ENCODE measurements at regions not wholly inside any gene's neighbourhood (a gene's known extent, or its start where the extent isn't known, plus 50 kb on each side); places are given as distances from the start of the nearest gene placed in this dataset.
"Not testable (repeated sequence)": the region's sequence is repeated elsewhere in the genome, so short reads cannot be mapped to it uniquely, and the experiment has no call there.

DNA sequence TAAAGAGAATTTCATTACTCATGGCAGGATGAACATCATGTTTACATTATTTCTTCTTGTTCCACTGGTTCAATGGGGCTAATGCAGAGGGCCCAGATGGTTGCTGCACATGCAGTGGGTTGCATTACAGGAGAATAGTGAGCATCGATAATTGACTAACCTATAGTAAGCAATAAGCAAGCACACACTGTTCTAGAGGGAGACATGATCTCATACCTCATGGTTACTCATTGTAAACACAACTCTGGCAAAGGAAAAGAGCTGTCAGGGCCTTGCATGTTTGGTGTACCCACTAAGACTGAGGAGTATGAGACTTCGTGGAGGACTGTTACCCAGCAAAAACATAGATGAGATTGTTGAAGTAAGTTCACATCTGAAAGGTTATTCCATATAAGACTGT lies 885.6 kb upstream of the VRK2 start:
- no peak for DNase-seq (ENCODE audit: low read depth)

DNA sequence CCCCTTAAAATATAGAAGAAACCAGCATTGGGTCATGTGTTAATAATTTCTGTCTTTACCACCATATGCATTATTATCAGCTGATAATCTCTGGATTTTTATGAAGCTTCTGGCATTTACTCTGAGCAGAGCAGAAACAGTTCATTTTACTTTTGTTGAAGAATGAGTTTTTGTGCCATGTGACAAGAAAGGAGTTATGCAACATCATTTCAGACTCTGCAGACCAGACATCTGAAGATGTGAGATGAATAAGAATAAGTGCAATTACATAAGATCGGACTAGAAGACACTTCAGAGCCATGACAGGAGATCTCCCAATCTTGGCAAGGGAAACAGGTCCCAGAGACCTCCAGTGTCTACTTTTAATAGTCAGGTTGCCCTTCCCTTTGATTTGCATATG lies 869.4 kb upstream of the VRK2 start:
- DNase-seq (ENCODE audit: low read depth) = no peak

DNA sequence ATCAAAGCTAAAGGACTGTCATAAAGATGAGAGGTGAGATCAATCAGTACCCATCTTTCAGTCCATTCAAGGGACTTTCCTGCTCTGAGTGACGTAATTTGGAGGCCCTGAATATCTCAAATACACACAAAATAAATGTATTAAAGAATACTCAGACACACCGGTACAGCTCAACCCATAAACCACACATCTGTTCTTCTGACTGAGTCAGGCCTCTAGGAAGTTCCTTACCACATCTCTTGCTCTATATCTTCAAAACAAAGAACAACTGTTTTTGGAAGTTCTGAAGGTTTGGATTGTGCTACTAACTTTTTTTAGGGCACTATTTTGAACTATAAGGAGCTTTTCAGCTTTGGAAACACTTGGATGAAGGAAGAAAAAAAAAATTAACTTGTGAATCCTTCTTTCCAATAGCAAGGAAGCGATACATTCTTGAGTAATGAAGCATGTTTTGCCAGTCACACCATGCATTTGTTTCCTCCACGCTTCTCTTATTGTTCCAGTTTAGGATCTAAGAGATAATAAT lies 866.5 kb upstream of the VRK2 start:
- no peak for DNase-seq (ENCODE audit: low read depth)

DNA sequence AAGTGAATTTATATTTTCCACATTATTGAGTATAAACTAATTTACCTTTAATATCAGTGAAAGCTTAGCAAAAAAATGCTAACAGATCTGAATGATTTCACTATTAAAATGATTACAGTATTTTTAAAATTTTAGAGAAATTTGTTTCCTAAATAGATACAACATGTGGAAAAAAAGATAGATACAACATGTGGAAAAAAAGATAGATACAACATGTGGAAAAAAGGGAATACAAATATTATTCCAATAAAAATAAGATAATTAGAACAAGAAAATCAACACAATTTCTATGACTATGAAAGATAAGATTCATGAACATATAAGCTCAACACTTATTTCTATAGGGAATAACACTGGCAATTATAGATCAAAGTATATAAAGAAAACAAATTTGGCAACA lies 865.9 kb upstream of the VRK2 start:
- no peak for DNase-seq (ENCODE audit: low read depth)

DNA sequence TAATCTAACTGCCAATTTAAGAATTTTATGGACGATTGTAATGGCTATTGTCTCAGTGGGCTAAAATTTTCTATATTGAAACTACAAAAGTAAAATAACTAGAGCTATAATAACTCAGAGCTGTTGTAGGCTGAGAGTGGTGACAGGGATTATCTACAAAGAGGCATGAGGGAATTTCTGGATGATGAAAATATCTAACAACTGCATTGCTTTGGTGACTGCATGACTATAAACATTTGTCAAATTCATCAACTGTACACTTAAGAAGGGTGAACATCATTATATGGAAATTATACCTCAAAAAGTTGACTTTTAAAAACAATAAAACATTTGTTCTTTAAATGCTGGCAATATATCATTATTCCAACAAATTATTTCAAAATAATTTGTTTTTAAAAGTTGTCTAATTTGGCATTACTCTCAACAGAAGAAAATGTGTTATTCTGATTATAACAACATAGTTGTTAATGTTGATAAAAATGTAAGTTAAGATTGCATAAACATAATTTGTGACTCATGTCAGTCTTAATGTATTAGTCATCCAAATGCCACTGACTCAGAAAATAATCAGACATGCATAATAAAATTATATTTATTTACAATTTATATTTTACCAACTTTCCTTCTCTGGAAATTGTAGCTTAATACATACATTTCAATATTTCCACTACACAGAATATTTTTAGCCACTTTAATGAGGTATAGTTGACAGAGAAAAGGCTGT lies 865.1 kb upstream of the VRK2 start:
- no peak for DNase-seq (ENCODE audit: low read depth)

GRCh38 chr2:57182916-57183315 lies 863.7 kb upstream of the VRK2 start:
- no peak for DNase-seq (ENCODE audit: low read depth)

DNA sequence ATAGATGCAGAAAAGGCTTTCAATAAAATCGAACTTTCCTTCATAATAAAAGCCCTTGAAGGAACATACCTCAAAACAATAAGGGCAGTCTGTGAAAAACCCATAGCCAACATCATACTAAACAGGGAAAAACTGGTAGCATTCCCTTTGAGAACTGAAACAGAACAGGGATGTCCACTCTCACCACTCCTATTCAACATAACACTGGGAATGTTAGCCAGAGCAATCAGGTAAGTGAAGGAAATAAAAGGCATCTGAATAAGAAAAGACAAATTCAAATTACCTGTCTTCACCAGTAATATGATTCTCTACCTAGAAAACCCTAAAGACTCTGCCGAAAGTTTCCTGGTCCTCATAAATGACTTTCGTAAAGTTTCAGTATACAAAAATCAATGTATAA lies 861.0 kb upstream of the VRK2 start:
- no peak for DNase-seq (ENCODE audit: low read depth)

GRCh38 chr2:57190007-57190406 lies 856.6 kb upstream of the VRK2 start:
- no peak for DNase-seq (ENCODE audit: low read depth)

DNA sequence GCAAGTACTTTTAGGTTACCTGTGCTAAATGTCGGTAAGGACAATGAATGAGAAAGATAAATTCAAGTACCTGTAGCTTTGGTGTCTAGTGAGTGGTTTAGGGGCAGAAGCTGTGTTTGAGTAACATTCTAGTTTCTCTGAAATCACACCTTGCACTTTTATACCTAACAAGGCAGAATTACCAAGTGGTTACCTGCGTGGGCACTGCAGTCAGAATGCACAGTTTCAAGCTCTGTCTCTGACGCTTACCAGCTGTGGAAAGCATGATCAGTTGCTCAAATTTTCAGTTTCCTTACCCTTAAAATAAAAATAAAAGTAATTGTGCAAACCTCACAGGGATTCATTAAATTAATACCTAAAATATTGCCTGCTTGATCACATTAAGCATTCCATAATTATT lies 846.9 kb upstream of the VRK2 start:
- DNase-seq (ENCODE audit: low read depth) = no peak

GRCh38 chr2:57204364-57204763 lies 842.2 kb upstream of the VRK2 start:
- no peak for DNase-seq (ENCODE audit: low read depth)

- DNase-seq (ENCODE audit: low read depth) = no peak
These were observed 841.4 kb upstream of the VRK2 start for GRCh38 chr2:57205241-57205640.

- DNase-seq (ENCODE audit: low read depth) = no peak
These were observed 839.4 kb upstream of the VRK2 start for GRCh38 chr2:57207191-57207590.

DNA sequence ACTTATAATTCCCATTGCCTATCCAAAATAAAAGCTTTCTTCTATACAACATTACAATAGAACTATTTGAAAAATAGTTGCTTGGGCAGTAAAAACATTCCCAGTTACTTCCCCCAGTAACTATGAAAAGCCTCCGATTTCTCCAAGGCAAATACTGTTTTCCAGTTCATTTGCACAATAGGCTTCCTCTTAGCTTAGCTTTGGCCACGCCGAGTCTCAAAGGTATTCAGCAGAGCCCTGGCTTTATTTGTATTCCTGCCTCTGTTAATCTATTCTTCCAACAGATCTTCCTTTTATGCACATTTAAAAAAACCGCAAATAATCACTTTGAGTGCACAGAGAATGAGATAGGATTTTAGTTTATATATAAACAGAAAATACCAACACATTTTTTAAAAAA lies 836.8 kb upstream of the VRK2 start:
- DNase-seq (ENCODE audit: low read depth) = no peak

DNA sequence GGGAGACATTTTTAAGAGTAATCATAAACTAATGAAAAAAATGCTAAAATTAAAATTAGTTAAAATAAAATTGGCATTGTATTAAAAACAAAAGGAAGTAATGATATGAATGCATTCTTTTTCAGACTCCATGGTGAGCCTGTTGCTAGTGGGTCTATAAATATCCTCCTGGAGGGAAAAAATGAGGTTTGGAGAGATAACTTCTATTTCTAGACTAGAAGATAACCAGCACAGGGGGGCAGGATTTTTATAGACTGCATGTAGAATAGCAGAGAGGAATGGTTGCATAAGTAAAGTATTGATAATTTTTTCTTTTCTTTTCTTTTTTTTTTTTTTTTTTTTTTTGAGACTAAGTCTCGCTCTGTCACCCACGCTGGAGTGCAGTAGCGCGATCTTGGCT lies 835.8 kb upstream of the VRK2 start:
- no peak for DNase-seq (ENCODE audit: low read depth)

- DNase-seq (ENCODE audit: low read depth) = no peak
These were observed 829.6 kb upstream of the VRK2 start for GRCh38 chr2:57217013-57217412.

GRCh38 chr2:57218206-57218605 lies 828.4 kb upstream of the VRK2 start:
- no peak for DNase-seq (ENCODE audit: low read depth)

GRCh38 chr2:57229706-57230105 lies 816.9 kb upstream of the VRK2 start:
- not testable (repeated sequence) for DNase-seq (ENCODE audit: low read depth)

GRCh38 chr2:57232341-57232740 lies 814.3 kb upstream of the VRK2 start:
- DNase-seq (ENCODE audit: low read depth) = not testable (repeated sequence)

GRCh38 chr2:57251495-57251894 lies 795.1 kb upstream of the VRK2 start:
- DNase-seq (ENCODE audit: low read depth) = not testable (repeated sequence)

DNA sequence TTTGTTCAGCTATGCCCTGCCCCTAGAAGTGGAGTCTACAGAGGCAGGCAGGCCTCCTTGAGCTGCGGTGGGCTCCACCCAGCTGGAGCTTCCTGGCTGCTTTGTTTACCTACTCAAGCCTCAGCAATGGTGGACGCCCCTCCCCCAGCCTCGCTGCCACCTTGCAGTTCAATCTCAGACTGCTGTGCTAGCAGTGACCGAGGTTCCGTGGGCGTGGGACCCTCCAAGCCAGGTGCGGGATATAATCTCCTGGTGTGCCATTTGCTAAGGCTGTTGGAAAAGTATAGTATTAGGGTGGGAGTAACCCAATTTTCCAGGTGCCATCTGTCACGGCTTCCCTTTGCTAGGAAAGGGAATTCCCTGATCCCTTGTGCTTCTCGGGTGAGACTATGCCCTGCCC lies 770.2 kb upstream of the VRK2 start:
- DNase-seq (ENCODE audit: low read depth) = not testable (repeated sequence)

GRCh38 chr2:57278451-57278850 lies 768.2 kb upstream of the VRK2 start:
- DNase-seq (ENCODE audit: low read depth) = no peak

DNA sequence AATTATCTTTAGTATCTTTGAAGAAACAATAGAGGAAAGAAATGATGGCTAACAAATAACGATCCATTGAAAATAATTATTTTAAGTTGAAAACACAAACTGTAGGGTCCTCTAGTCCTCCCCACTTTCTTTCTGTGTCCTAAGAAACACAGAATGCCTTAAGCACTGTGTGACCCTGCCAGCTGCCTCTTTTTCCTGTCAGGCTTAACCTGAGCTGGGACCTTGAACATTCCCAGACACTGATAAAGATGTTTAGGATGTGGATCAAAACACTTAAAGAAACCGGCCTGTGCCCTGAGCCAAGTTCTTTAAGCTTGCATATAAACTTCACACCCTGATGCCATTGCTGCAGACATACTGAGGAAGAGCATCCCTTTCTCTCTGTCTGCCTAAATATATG lies 755.4 kb upstream of the VRK2 start:
- DNase-seq (ENCODE audit: low read depth) = no peak

- no peak for DNase-seq (ENCODE audit: low read depth)
These were observed 749.6 kb upstream of the VRK2 start for GRCh38 chr2:57296795-57297517.

- DNase-seq (ENCODE audit: low read depth) = no peak
These were observed 732.9 kb upstream of the VRK2 start for GRCh38 chr2:57313678-57314077.
